ENCODE measurements at regions not wholly inside any gene's neighbourhood (a gene's known extent, or its start where the extent isn't known, plus 50 kb on each side); places are given as distances from the start of the nearest gene placed in this dataset.

GRCh38 chr4:89419111-89419695 lies 111.6 kb upstream of the GPRIN3 start:
- TF ChIP-seq TAF1 (IDR thresholded peaks at IDR 0.05; ENCODE audit: borderline replicate concordance, low read depth, low read length), result no peak
- TF ChIP-seq POLR2A (IDR thresholded peaks at IDR 0.05; ENCODE audit: low read depth, low read length), result no peak

All from GM12892 (cell line).